ENCODE measurements at regions not wholly inside any gene's neighbourhood (a gene's known extent, or its start where the extent isn't known, plus 50 kb on each side); places are given as distances from the start of the nearest gene placed in this dataset.

GRCh38 chr9:25850803-25851202, 172.6 kb upstream of the TUSC1 start:
- TF ChIP-seq CTCF (tag by site-specific recombination; IDR thresholded peaks at IDR 0.05) (no peak), ZBTB26 (tag by site-specific recombination; optimal IDR thresholded peaks at IDR 0.05) (no peak), ZNF580 (tag by site-specific recombination; IDR thresholded peaks at IDR 0.05) (no peak)

All from HEK293 (cell line).